GM21723 (cell line): ENCODE measurements at regions not wholly inside any gene's neighbourhood (a gene's known extent, or its start where the extent isn't known, plus 50 kb on each side); places are given as distances from the start of the nearest gene placed in this dataset.

Experiments
- ATAC-seq: cut with Tn5 transposase; IDR thresholded peaks from one replicate; pipeline ENCODE4 v1.9.1; 2021; ENCODE audit warnings: mild to moderate bottlenecking, moderate library complexity; ENCODE audit not compliant: unreplicated experiment

DNA sequence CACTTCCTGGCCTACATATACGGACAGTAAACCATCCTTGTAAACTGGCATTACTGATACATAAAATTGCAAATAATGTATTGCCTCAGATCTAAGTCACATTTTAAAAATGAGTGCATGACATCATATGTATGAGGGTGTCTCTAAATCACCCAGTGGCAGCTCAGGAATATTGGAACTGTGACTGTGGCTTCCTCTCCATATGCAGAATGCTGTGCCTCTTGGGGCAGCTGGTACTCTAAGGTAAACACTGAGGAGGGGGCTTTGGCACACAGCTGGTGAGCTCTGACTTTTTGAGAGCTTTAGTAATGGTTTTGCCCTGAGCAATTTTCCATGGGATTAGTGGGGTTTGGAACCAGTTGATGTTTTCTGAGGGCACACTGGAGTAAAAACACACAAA lies 263.7 kb downstream of the BMP4 start:
- no peak for ATAC-seq

DNA sequence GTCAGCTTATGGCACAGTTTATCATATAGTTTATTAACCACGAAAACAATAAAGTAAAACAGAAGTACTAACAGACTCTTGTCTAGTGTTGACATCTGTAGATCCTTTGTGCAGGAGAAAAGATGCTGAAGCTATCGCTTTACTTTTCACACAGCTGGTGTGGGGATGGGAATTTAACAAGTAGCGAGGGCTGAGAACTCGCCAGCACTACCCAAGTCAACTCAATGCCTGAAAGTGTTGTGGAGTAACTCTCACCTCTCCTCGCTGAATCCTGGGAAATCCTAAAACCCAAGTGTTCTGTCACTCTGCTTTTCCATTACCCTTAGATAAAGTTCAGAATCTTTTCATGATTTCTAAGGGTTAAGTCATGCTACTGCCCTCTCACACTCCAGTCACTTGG lies 264.2 kb downstream of the BMP4 start:
- ATAC-seq, result no peak

DNA sequence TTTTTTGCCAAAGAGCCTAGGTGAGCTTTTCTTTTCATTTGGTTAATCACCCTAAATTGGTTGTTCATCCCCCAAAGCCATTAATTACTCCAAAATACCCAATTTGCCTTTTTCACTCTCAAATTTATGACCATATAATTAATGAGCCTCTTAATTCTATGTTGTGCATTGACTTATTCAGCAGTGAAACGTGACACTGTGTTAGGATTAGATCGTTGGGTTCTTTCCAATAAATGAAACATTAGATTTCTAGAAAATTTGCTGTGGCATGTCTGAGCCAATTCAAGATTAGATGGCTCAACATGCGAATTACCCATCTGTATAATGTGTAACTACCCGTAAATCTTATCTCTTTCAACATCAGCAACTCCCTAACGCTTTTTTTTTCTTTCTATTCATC lies 273.4 kb downstream of the BMP4 start:
- ATAC-seq, result no peak

DNA sequence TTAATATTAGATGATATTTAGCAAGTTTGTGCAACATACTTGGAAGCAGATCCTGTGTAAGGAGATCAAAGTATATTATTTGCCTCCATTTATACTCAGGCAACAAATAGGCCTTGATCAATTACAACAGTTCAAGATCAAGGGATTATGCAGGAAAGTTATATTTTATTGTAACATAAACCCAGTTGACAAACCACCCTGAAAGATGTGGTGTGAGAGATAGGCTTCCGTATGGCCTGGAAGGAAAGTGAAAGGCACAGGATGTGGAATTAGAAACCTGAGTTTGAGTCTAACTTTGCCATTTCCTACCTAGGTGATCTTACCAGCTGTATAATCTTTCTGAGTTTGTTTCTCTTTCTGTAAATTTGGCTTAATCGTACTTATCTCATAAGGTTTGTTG lies 284.1 kb downstream of the BMP4 start:
- ATAC-seq, result no peak

DNA sequence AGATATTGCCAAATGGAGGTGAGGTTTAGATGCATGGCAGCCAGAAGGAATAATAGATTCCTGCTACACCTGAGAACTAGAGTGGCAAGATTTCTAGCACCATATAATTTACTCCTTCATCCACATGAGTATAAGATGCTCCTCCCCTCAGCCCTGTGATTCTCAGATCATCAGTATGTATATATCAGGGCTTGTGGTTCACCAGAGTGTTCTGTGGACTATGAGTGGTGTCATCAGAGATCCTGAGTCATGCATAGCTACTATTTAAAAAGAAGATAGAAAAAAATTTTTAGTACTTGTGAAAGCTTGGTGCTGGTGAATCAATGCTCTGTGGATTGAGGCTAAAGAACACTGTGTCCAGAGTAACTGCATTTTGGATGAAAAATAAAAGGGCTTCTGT lies 285.9 kb downstream of the BMP4 start:
- ATAC-seq, result no peak

DNA sequence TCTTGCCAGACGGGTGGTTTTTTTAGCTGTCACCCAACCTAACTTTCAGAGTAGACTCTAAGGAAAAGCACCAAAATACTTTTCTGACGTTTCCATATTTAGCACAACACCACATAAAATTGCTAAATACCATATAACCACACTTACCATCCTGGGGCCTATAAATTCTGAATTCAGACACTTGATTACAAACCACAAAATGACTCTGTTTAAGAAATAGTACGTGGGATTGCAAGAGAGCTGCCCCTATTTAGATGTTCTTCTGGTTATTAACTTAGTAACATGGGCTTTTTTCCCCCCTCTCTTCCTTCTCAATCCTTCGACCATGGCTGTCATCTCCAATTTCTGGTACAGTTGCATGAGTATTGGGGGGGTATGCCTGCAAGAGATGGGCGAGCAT lies 287.7 kb downstream of the BMP4 start:
- ATAC-seq, result no peak

DNA sequence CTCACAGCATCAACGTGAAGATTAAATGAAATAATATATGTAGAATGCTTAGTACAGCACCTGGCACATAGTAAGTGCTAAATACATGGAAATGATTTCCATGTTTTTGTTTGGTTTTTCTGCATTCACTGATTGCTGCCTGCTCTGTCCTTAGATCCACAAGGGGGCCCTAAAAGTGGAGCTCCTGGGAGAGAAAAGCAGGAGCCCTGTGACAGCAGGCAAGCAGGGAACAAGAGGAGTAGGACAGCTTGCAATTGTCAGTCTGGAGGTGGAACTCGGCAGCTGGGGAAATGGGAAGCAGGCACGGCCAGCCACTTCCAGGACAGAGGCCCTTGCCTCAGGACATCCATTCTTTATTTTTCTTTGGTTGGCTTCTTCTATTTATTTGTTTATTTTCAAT lies 292.9 kb downstream of the BMP4 start:
- no peak for ATAC-seq

DNA sequence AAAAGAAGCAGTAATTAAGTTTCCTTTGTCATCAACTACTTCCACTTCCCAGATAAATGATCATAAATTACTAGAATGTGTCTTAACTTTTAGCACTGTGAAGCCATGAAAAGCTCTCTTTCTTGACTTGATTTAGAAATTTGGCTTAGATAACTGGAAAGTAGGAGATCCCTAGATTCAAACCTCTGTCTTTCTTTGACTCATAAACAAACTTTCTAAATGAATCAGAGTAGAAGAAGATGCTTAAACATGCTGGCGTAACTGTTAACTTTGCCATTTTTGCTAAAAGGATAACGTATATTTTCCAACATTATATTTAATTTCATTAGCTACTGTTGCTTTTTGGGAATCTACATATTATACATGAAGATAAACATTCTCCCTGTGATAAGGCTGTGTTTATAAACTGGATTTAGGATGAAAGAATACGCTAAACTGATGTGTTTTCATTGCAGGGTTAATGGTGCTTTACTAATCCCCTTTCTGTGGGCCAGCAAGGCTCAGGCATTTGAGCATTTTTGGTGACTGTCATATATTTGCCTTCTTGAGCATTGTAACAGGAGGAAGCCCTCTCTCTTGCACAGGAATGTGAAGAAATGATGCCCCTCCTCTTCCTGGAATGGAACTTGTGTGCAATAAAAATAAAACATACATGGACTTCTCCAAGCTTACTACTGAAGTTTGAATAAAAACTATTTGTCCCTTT lies 301.4 kb downstream of the BMP4 start:
- no peak for ATAC-seq

DNA sequence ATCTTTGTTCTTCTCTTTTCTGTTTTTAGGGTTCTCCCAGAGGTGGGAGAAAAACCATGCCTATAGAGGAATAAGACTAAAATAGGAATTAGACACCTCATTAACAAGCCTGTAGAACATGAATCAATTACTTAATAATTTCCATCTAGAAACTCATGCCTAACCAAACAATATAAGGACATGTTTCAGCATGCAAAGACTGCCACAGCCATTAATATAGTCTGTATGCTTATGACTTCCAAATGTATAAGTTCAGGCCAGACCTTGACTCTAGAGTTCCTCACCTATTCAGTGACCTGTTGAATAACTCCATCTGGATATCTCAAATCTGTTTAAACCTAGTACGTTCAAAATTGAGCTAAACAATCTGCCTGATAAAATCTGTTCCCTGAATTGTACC lies 304.6 kb downstream of the BMP4 start:
- no peak for ATAC-seq

DNA sequence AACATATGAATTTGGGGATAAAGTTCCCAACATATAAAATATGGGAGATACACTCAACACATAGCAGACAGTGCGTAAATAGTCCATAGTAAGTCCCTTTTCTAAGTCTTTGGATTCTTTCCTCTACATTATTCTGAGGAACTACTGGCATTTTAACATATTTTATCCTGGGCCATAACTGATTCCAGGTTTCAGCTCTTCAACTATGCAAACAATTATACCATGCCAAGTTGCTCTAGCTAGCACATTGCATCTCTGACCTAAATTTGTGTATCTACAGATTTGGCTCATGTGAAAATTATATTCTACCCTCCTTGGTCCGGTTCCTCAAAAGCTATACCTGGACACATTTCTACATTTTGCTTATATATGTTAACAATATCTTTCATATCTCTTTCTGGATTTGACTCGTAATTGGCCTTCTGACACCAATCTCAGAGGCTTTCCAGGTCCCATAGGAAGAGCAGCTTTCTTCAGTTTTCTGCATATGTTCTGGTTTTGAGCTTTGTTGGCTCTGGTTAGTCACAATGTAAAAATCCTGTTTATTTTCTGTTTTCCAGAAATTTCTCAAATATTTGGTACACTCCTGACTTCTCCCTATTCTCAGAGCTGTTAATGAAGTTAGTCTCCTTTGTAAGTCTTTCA lies 305.4 kb downstream of the BMP4 start:
- no peak for ATAC-seq

DNA sequence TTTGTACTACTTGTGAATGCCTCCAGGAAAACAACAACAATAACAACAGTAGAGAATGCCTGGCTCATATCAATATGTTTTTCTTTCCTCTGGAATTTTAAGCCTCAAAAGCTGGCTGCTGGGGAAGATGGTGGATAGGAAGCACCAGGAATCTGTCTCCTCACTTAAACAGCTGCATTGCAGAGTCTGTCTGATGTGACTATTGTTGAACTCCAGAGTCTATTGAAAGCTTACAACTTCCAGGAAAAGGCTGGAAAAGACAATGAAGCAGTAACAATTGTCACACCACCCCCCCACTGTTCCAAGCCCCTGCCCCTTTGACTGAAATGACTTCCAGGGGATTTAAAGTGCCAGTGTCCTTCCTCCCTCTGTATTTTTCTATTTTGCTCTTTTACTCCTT lies 309.7 kb downstream of the BMP4 start:
- ATAC-seq, result no peak

DNA sequence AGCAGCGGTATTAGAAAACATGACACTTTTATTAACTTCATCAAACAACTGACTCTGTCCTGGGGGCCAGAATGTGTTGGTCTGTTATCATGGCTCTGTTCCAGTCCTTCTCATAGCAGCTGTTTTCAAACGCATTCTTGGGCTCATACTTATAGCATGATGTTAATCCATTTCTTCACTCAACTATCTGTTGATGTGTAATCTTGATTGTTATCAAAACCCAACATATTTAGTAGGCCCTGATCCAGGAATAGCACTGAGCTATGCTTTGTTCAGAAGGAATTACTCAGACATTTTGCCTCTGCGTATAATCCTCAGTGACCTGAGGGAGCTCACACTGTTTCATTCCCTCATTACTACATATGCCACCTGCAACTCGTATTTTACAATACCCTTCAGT lies 315.9 kb downstream of the BMP4 start:
- no peak for ATAC-seq

DNA sequence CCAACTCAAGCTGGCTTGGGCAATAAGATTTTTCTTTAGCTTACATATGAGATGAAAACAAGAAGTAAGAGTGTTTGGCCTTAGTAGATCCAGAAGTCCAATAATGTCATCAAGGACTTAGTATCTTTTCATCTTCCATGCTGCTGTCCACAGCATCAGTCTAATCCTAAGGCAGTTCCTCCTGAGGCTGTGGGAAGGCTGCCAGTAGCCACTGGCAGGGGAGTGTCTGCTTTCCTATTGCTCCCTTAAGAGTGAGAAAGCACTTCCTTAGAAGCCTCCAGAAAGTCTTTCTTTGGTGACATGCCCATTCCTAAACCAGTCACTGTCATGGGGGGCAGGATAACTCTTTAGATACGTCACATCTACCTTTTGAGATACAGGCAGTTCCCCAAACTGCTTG lies 317.7 kb downstream of the BMP4 start:
- no peak for ATAC-seq

DNA sequence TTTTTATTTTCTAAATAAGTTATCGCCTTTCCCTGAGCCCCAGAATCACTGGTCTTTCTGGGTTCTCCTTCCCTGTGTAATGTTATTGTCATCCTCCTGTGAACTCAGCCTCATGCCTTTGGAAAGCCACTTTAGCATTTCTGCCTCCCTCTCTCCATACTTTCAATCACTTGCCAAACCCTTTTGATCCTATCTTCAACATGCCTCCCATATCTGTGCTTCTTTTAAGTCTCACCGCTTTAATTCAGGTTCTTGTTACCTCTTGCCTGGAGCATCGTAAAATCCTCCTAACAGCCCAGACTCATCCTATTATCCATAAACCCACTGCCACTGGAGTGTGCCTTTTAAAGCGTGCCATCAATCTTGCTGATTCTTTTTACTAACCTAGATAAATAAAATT lies 321.8 kb downstream of the BMP4 start:
- no peak for ATAC-seq

DNA sequence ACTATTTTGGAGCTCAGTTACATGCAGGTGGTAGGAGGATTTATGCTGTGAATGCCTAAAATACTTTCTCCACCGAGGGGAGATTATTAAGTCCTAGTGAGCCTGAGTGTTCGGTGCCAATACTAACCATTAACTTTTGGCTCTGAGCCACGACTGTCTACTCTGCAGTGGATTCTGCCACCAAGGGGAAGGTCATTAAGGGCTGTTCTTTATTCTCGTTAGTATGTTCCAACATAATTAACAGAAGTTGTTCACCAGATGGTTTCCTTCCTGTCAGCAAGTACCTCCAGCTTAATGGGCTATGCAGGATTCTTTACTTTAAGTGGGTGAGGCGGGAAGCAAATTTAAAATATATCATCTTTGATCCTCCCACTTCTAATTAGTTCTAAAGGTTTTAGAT lies 326.3 kb downstream of the BMP4 start:
- no peak for ATAC-seq

DNA sequence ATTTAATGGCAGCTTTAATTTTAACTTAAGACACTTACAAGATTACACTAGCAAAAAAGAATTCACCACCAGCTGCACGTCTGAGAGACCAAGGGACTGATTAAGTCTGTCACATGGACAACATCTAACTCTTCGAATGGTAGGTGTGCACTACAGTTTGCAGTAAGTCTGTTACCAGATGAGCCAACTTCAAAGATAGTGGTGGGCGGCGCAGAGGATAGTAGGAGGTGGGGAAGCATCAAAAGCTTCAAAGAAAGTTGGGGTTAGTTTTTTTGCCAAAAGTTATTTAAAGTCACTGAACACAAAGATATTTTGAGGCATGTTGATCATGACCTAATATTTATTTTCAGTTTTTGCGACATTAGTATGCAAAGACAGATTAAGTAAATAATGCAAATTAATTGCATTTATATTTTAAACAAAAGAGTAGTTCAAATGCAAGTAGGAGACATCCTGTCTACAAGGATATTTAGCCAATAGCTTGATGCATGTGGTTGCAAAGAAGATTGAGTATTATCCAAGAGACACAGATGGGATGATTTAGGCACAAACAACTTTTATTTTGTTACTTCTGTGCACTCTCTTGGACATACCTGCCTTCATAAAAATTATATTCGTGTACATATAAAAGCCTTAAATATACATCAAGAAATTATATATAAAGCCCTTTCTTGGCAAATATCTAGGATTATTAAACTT lies 327.7 kb downstream of the BMP4 start:
- no peak for ATAC-seq

DNA sequence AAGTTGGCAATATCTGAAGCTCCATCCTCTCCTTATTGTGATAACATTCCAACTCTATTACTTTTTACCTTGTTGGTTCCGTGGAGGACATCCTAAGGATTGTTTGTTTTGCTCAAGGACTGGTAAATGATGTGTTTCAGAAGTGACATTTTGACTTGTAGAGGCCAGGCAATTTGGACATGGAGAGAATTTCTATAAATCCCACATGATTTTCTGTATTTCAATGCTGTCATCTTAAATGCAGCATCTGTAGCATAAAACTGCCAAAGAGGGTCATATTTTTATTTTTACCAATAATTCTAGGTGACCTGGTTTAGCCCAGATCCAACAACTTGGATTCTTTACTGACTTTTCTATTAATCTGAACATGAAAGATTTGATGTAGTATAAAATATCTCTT lies 328.4 kb downstream of the BMP4 start:
- ATAC-seq, result no peak

DNA sequence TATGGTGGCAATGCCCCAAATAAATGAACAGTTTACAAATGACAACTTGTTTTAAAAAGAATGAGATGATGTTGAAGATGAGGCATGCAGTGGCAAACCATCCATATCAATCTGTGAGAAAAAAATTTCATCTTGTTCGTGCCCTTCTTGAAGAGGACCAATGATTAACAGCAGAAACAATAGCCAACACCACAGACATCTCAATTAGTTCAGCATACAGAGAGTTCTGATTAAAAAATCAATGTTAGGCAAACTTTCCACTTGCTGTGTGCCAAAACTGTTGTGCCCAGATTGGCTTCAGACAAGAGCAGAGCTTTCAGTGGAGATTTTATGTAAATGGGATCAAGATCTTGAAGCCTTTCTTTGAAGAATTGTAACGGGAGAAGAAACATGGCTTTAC lies 329.9 kb downstream of the BMP4 start:
- ATAC-seq, result no peak

DNA sequence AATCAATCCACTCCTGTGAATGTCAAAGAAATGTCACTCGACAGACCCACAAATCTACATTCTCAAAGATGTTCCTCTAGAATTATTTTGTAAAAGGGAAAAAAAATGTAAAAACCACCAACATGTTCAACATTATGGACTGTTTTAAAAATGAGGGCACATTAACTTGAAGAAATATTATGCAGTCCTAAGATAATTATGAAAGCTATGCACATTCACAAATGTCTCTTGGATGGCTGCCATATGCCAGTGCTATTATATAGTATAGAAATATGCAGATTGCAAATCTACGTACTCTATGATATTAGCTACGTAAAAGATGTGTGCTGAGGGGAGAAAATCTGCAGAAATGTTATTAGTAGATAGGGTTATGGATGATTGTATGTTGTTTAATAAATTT lies 334.2 kb downstream of the BMP4 start:
- ATAC-seq, result no peak

DNA sequence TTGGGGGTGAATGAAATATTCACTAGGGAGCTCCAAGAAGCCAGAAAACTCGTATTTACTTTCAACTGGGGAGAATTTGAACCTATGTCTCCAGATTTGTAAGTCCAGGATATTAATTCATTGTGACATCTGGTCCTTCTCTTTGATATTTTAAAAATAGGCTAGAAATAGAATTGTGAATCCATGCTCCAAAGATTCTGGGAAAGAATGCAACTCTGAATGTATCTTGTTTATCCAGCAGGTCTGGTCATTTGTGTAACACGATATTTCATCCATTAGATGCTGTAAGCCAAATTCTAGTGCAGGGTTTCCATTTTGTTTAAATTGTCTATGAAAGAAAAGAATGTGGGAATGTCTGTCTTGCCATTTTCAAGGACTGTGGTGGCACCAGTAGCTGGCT lies 334.7 kb downstream of the BMP4 start:
- no peak for ATAC-seq

DNA sequence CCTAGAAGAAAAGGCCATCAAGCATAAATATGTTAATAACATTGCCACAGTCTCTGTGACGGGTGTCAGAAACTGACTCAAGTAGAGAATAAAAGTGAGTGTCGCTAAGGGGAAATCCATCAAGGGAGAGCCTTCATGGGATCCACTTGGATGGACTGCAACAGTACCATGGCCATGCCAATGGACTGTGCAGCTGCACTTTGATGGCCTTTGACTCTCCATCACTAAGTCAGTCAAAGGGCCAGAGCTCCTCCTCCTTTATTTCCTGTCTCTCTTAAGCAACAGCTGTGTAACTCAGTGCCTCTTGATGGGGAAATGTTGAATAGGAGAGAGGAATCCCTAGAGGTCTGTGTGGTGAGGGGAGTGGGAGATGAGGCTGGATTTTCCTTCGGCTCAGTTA lies 335.2 kb downstream of the BMP4 start:
- no peak for ATAC-seq

DNA sequence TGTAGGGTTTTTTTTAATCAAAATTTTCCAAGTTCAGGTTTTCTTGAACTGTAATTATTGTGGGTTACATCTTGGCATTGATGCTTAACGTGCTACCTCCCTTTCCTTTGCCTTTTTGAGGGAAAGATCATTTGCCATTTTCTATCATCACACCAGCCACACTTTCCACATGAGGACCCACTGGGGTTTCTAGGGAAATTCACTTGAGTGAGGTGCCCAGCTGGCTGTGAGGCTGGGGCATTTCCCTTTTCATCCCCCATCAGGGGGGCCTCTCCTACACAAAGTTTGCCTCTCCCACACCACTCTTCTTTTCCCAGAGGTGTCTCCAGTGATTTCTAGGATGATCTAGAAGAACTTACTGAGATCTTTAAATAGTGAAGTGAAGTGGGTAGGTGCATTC lies 335.7 kb downstream of the BMP4 start:
- ATAC-seq, result no peak
